ENCODE measurements at regions not wholly inside any gene's neighbourhood (a gene's known extent, or its start where the extent isn't known, plus 50 kb on each side); places are given as distances from the start of the nearest gene placed in this dataset.
"Not testable (repeated sequence)": the region's sequence is repeated elsewhere in the genome, so short reads cannot be mapped to it uniquely, and the experiment has no call there.

DNA sequence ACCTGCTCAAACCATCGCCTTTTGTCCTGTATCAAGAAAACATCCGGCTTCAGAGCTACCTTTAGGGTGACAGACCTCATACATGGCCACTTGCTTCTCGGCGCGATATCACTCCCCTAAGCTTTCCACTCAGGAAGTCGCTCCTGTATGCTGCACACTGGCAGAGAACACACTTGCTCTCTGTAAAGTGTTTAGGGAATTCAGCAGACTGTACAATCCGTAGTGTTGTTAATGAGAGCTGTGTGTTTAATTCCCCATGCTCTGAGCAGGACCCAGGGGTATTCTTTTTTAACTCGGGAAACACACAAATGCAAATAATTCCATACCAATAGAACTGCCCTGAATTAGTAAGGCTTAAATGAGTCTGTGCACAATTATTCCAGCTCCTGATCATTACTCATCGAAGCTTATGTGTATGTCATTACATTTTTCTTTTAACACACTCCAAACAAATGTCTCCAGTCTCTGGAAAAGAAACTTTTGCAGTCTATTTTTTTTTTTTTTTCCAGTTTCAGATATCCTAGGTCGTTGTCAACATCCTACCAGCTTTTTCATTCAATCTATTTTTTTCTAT lies 338.7 kb upstream of the ARID1B start:
- no peak for DNase-seq

DNA sequence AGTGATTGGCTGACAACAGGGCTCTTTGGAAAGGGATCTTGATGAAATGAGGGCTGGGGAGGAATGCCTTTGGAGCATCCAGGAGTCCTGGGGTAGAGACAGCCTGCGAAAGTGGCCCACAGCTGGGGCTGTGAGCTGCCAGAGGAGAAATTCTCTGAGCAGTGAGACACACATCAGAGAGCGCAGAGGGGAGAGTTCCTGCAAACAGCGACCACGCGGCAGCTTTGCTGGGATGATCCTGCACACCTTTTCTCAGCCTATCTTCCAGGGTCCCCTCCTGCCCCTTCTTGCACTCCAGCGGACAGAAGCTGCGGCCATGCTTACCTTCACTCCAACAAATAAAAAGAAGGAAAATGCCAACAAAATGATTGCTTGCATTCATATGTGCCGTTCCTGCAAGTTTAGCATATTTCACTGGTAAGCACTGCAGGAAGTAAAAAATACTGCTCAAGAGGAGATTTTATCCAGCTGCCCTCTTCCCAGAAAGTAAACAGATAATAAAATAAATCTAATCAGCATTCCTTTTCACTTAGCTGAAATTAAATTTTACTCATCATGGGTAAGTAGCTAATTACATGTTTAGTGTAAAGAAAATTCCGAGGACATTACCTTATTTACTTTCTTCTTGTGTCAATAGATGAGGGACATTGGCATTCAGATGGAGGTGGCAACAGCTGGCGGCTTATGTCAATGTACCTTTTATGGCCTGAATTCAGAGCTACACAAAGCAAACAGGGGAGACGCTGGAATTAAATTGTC lies 339.9 kb upstream of the ARID1B start:
- DNase-seq: no peak

DNA sequence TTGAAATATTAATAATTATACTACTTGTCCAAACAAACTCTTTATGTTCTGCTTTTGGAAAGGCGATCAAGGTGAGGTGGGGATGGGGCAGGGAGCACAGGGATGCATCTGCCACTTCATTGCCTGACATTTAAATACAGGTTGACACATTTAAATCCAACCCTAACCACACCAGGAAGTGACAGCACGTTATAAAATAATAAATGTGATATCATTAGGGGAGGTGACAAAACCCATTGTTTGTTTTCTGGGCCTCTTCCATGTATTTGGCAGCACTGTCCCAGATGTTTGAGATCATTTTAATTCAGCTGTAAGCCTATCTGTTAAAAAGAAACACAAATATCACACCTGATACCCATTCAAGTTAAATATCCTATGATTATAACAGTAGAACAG lies 342.4 kb upstream of the ARID1B start:
- no peak for DNase-seq

DNA sequence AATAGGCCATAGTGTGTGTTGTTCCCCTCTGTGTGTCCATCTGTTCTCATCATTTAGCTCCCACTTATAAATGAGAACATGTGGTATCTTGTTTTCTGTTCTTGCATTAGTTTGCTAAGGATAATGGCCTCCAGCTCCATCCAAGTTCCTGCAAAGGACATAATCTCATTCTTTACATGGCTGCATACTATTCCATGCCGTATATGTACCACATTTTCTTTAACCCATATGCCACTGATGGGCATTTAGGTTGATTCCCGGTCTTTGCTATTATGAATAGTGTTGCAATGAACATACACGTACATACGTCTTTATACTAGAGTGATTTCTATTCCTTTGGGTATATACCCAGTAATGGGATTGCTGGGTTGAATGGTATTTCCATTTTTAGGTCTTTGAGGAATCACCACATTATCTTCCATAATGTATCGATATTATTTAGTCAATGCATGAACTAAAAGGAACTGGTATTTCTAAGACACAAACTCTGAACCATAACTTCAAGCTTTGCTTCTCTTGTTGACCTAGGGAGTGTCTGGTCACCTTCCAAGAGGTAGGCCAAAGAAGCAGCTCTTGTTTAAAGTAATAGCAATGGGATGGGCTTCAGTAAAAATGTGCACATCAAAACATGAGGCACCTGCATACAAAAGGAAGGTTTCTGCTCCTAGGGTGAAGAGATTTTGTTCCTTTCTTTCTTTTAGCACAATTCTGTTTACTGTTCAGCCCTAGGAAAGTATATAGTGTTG lies 343.0 kb upstream of the ARID1B start:
- no peak for DNase-seq

DNA sequence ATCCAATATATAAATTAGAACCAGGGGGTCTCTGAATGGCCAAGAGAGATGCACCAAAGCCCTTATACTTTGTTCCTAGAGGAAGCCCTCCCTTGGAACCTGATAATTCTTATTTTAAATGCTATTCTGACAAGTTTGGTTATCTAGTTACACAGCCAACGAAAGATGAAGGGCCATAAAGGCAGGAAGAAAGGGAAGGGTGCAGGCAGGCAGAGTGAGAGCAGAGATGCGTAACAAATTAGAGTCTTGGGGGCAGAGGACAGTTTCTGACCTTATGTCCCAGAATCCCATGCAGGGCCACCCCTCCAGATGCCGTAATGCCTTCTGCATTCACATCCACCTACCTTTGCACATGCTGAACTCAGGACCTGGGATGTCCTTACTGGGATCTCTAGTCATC lies 344.6 kb upstream of the ARID1B start:
- DNase-seq: no peak

DNA sequence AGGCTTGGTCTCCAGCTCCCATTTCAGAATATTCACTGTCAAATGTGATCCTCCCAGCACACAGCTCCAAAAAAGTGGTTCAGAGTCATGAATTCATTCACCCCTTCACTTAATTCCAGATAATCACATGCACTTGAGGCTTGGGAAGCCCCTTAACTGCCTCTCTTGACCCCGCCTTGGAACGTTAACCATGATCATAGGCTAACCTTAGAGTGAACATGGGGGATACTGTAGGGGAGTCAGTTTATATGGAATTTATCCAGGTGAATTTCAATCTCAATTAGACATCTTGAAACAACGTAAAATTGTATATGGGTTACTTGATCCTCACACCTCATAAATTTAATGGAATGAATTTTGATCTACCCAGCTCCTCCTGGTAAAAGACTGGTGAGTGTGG lies 346.8 kb upstream of the ARID1B start:
- DNase-seq: no peak

DNA sequence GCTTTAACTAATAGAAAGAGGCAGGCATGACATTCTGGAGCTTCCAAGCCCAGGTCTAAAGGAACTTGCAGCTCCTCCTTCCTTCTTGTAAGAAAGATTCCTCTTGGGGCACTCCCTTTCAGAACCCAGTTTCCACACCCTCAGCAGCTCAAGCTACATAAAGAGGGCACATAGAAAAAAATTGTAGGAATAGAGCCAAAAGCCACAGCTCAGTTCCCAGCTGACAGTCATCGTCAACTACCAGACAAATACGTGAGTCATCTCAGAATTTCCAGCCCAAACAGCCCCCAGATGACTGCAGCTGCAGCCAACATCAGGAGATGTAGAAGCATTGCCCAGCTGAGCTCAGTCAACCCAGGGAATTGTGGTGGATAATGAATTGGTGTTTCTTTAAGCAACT lies 349.8 kb upstream of the ARID1B start:
- no peak for DNase-seq

DNA sequence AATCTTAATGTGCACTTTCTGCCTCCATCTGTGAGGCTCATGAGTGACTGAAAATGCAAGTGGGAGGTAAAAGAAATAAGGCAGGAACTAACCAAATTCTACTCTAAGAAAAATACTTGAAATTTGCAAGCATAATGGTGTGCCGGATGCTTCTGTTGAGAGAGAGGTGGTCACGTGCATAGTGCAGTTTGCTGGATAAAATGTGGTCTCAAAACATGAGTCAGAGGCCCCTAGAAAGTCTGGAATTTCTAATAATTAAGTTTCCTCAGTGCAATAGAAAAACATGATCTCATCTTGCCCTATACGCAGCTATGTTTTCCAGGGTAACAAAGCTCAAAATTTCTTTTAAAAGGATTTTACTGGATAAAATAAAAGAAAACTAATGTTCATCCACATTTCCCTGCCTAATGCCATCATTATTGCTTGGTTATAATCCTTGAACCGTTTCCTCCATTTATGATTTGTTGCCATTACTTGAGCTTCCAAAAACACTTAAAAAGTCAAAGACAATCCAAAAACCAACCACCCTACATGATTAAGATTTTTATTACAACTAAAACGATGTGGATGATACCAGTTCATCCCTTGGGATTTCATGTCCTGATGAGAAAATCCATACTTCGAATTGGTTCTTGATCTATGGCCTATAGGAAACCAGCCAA lies 351.7 kb upstream of the ARID1B start:
- no peak for DNase-seq

DNA sequence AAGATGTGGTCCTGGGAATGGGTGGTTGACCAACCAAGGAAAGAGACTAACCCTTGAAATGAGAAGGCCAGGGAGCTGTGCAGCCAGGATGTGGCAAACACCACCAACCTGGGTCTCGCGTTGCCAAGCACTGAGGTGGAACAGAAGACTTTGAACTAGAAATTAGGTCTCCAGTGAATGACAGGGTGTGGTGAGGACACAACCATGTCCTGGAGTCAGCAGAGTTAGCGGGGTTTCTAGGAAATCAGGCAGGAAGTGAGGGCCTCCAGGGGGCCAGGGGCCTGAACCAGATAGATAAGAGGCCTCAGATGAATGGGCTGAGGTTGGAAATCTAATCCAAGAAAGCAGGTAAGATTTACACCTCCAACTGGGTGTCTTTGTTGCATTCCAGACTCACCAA lies 353.3 kb upstream of the ARID1B start:
- no peak for DNase-seq

DNA sequence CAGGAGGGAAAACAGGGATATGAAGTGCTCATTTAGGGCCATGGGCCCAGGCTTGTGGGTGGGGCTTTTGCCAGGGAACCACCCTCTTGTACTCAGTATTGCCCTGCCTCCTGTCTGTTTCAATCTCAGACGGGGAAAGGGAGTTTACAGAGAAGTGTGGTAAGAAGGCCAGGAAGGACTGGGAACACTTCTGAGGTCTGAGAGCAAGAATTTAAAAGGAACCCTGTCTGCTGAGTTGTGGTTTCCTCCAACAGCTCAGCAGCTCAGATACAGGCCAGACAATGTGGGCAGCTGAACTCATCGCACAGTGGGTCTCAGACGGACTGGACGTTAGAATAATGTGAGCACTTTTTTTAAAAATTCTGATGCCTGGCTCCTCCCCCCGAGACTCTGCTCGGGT lies 354.1 kb upstream of the ARID1B start:
- DNase-seq: no peak

DNA sequence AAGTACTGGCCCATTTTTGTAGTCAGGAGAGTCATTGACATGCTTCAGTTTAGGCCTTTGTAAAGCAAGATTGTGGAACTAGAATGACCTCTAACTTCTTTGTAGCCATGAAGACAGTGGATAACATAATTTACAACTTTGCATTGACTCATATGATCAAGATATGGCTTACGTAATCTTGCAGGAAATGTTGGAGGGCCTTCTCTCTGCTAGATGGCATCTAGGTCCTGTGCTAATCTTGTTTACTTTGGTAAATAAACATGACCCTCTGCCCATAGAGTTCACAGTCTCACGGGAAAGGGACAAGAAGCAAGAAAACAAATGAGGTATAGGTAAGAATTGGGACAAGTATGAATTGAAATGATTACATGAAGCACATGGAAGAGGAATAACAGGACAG lies 355.2 kb upstream of the ARID1B start:
- no peak for DNase-seq

DNA sequence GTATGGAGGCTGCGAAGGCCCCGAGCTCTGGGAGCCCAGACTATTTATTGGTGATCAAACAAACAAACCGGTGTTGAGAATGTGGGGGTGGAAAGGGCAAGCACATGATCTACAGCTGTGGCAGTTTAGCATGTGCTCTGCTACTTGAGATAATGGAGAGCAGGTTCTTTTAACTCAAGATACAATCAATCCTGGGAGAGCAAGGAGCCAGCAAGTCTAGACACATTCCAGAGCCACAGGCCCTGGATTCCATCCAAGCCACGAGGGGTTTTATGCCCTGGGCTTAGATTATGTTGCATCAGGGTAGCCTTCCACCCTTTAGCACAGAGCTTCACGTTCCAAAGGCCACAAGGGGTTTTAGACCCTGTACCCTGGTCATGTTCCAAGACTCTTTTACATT lies 355.9 kb upstream of the ARID1B start:
- DNase-seq: not testable (repeated sequence)

DNA sequence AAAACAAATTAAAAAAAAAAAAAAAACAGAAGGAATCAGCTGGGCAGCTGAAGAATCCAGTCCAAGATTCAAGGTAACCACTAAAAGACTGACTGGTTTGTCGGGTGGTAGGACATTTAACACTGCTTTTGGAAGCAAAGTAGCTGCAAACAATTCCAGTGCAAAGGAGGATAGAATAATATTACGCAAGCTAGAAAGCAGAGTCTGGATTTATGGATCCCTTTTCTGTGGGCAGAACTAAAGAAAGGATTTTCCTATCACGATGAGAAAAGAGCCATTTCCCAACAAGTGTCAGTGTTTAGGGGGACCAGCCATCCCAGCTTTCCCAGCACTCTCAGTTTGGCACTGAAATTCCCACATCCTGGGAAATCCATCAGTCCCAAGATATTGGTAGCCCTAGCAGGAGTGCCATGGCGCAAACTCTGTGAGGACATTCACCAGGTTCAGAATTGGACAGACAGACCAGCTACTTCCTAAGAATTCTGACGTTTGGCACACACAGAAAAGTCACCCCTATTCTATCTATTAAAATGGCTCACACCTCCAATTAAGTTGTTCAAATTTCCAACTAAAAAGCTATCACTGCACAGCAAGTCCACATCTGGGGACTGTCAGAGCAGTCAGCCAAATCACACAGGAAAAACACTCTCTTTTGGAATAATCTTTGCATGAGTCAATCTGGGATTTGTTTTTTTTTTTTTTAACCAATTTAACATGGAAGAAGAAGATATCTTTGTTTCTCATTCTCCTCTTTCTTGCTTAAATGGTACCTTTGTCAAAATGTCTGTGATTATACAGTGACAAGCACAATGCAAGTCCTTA lies 356.8 kb upstream of the ARID1B start:
- no peak for DNase-seq

DNA sequence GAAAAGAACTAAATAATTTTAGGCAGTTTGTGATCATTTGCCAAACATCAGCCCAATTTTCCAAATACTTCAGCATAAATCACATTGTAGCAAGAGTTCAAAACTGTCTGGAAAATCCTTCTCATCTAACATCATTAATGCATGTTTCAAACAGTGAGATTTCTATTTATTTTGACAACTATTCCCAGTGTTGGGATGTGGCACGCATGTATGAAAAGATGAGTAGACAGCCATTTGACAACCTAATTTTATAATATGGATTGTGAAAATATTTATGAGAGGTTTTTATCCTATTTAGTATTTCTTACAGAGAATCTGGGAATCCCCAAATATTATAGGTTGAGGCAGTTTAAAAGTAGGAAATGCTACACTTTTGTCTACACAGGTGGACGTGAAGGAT lies 357.6 kb upstream of the ARID1B start:
- DNase-seq: no peak

DNA sequence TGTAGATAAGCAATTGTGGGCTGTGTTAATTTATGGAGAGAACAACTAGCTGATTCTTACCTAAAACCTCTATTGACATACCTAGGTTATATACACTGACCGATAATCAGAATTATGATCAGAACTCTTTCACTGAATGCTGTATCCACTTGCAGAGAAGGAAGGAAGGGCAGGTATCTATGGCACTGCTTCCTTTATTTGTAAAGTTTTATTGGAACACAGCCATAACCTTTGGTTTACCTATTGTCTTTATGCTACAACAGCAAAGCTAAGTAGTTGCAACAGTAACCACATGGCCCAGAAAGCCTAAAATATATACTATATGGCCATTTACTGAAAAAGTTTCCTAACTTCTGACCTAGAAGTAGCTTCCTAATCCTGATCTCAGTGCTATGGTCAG lies 358.9 kb upstream of the ARID1B start:
- DNase-seq: no peak

DNA sequence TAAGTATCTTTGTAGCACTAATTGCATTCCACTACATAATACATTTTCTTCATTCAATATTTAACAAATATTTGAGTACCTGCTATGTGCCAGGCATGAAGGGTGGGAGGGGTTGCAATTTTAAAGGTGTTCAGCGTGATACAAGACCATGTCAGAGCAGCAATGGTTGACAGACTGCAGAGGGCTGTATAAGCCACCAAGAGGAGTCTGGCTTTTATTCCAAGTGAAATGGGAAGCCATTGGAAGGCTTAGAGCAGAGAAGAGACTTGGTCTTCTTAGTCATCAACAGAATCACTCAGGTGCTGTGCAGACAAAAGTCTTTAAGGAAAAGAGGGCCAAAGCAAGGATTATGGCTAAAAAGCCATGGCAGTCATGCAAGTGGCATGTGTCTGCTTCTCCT lies 360.8 kb upstream of the ARID1B start:
- no peak for DNase-seq

DNA sequence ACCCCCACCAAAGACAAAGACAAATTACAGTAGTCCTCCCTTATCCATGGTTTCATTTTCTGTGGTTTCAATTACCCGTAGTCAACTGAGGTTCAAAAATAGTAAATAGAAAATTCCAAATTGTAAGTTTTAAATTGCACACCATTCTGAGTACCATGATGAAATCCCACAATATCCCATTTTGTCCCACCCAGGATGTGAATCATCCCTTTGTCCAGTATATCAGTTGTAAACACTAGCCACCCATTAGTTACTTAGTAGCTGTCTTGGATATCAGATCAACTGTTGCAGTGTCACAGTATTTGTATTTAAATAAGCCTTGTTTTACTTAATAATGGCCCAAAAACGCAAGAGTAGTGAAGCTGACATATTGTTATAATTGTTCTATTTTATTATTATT lies 364.0 kb upstream of the ARID1B start:
- DNase-seq: no peak

DNA sequence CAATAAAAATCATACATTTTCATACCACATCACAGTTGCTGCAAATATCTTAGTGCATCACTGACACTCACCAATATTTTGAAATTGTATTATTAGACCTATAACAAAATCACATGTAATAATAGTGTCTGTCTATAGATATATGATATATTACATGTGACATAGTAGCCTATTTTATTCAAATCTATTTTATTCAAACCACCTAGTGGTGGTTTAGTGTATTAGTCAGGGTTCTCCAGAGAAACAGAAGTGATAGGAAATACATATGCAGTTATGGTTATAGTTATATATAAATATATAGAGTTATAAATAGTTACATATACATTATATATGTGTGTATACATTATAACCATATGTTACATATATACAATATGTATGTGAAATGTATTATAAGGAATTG lies 366.5 kb upstream of the ARID1B start:
- no peak for DNase-seq

DNA sequence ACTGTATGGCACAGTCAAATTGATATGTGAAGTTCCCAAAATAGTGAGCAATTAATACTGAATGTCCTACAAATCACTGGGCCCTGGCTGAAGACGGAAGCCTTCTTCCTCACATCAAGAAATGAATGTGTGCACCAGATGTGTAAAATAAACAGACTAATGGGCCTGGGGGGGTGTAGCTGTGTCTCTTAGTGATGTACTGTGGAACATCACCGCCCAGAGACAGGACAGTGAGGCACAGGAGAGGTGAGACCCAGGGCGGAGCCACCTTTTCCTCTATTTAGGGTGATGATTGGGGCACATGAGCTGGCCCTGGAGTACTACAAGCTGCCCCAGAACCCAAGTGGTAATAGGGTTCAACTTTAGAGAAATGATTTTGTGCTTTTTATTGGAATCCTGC lies 368.5 kb upstream of the ARID1B start:
- DNase-seq: no peak

DNA sequence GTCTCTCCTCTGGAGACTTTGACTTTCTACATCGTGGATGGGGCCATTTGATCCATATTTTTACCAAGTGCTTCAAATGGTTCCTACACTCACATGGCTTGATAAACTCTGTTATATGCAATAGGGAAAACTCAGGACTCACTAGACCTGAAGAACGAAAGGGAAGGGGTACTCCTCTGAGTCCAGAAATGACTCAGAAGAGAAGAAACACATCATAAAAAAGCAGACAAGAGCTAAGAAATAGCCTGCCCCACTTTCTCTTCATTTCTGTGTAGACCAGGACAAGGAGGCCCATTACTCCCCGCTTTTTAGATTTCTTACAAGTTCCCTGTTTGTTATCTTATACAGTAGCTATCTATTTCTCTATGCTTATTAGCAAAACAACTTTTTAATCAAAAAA lies 369.8 kb upstream of the ARID1B start:
- no peak for DNase-seq

DNA sequence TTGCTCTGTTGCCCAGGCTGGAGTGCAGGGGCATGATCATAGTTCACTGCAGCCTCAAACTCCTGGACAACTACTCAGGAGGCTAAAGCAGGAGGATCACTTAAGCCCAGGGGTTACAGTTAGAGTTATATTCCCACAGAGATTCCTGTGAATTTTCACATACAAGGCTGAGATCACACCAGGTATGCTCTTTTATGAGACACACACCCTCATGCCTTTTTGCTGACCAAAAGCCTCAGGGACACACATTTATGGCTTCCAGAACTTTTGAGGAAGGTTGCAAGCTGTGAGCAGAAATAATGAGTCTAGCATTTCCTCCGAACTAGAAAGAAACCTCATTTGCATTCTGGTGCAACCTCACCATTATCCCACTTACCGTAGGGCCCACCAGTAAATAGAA lies 370.5 kb upstream of the ARID1B start:
- DNase-seq: no peak

DNA sequence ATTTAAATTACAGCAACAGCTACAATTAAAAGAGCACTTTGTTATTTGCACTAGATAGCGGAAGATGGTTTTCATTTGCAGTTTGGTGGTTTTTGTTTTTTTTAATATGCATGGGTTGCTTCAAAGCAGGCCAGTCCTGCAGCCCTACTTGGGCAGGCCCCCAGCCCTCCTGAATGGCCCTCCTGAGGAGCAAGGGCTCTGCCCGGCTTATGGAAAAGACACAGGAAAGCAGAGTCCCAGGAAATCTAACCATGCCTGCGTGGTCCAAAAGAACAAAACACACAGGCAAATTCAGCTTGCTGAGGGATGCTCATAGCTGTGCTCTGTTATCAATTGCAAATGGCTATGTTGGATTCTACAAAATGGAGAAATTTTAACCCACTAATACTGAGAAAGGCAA lies 371.1 kb upstream of the ARID1B start:
- DNase-seq: no peak

DNA sequence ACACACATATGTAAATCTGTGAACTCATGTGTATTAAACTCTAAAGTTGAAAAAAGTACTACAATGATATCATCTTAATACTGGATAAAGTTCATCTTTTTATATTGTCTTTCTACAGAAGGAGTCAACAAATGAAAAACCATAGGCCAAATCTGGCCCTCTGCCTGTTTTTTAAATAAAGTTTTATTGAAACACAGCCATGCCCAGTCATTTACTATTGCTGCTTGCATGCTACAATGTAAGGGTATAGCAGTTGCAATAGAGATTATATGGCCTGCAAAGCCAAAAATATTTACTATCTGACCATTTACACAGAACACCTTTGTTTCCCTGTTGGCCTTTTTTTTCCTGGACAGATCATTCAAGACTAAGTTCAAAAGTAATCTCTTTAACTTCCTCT lies 374.6 kb upstream of the ARID1B start:
- no peak for DNase-seq

Measured in activated CD4-positive, alpha-beta T cell treated with anti-CD3 and anti-CD28 coated beads for 1 hour (primary cell).